H9 (cell line): ENCODE measurements at regions not wholly inside any gene's neighbourhood (a gene's known extent, or its start where the extent isn't known, plus 50 kb on each side); places are given as distances from the start of the nearest gene placed in this dataset.

Experiments used
- DNase-seq: peaks from one replicate; pipeline ENCODE4 v3.0.0-alpha.2; 2017
- H2AFZ ChIP-seq: one replicate; pipeline ENCODE4 v1.6.1; 2013; ENCODE audit warnings: mild to moderate bottlenecking, low read length, control low read depth, moderate library complexity
- H2AK5ac ChIP-seq: 2 replicates; pipeline ENCODE4 v1.6.1; 2013; ENCODE audit warnings: low read length, control low read depth, mixed read lengths; ENCODE audit not compliant: insufficient read length
- H2BK120ac ChIP-seq: one replicate; pipeline ENCODE4 v1.6.1; 2013; ENCODE audit warnings: low read depth, mild to moderate bottlenecking, low read length, control low read depth, inconsistent platforms; ENCODE audit not compliant: poor library complexity, severe bottlenecking
- H2BK12ac ChIP-seq: 2 replicates; pipeline ENCODE4 v1.6.1; 2013; ENCODE audit warnings: low read length, control low read depth, mixed read lengths, low read depth; ENCODE audit not compliant: insufficient read length
- H2BK15ac ChIP-seq: 2 replicates; pipeline ENCODE4 v1.6.1; 2013; ENCODE audit warnings: low read depth, low read length, control low read depth
- H2BK20ac ChIP-seq: one replicate; pipeline ENCODE4 v1.6.1; 2013; ENCODE audit warnings: low read depth, mild to moderate bottlenecking, low read length, control low read depth, inconsistent platforms; ENCODE audit not compliant: poor library complexity, severe bottlenecking
- H2BK5ac ChIP-seq: 2 replicates; pipeline ENCODE4 v1.6.1; 2013; ENCODE audit warnings: low read length, control low read depth, mixed read lengths; ENCODE audit not compliant: insufficient read length
- H3K14ac ChIP-seq: 2 replicates; pipeline ENCODE4 v1.6.1; 2013; ENCODE audit warnings: low read length, control low read depth; ENCODE audit not compliant: insufficient read depth
- H3K18ac ChIP-seq: 2 replicates; pipeline ENCODE4 v1.6.1; 2013; ENCODE audit warnings: low read depth, mild to moderate bottlenecking, mixed read lengths, low read length, control low read depth; ENCODE audit not compliant: insufficient read length
- H3K23ac ChIP-seq: 2 replicates; pipeline ENCODE4 v1.6.1; 2013; ENCODE audit warnings: low read length, control low read depth, mixed read lengths, low read depth; ENCODE audit not compliant: insufficient read length
- H3K23me2 ChIP-seq: 2 replicates; pipeline ENCODE4 v1.6.1; 2013; ENCODE audit warnings: low read depth, mild to moderate bottlenecking, mixed read lengths, low read length, control low read depth; ENCODE audit not compliant: insufficient read length, poor library complexity, severe bottlenecking
- H3K27ac ChIP-seq: 2 replicates; pipeline ENCODE4 v1.5.1; 2013; ENCODE audit warnings: low read length, control low read depth, mixed read lengths, low read depth; ENCODE audit not compliant: insufficient read length
- H3K27me3 ChIP-seq: 2 replicates; pipeline ENCODE4 v1.6.1; 2013; ENCODE audit warnings: low read length, control low read depth, inconsistent platforms; ENCODE audit not compliant: insufficient read depth
- H3K4ac ChIP-seq: 2 replicates; pipeline ENCODE4 v1.6.1; 2013; ENCODE audit warnings: low read depth, mild to moderate bottlenecking, control low read depth, inconsistent platforms, low read length, moderate library complexity
- H3K4me1 ChIP-seq: 2 replicates; pipeline ENCODE4 v1.6.1; 2013; ENCODE audit warnings: low read length, control low read depth, inconsistent platforms; ENCODE audit not compliant: insufficient read depth
- H3K4me2 ChIP-seq: 2 replicates; pipeline ENCODE4 v1.6.1; 2013; ENCODE audit warnings: low read length, control low read depth, mixed read lengths; ENCODE audit not compliant: insufficient read length, insufficient read depth
- H3K56ac ChIP-seq: 2 replicates; pipeline ENCODE4 v1.6.1; 2013; ENCODE audit warnings: low read depth, mild to moderate bottlenecking, mixed read lengths, low read length, control low read depth; ENCODE audit not compliant: insufficient read length
- H3K79me1 ChIP-seq: 2 replicates; pipeline ENCODE4 v1.6.1; 2013; ENCODE audit warnings: low read depth, mild to moderate bottlenecking, moderate library complexity, low read length, control low read depth, inconsistent platforms; ENCODE audit not compliant: insufficient read depth, poor library complexity, severe bottlenecking
- H3K79me2 ChIP-seq: 2 replicates; pipeline ENCODE4 v1.6.1; 2013; ENCODE audit warnings: low read length, control low read depth, inconsistent platforms; ENCODE audit not compliant: insufficient read depth
- H3K9ac ChIP-seq: 2 replicates; pipeline ENCODE4 v1.6.1; 2013; ENCODE audit warnings: low read length, control low read depth, mixed read lengths; ENCODE audit not compliant: insufficient read length; ENCODE audit errors: extremely low read depth
- H3K9me3 ChIP-seq: one replicate; pipeline ENCODE4 v1.6.1; 2013; ENCODE audit warnings: low read depth, low read length, inconsistent platforms; ENCODE audit not compliant: control insufficient read depth
- H3T11ph ChIP-seq: one replicate; pipeline ENCODE4 v1.6.1; 2013; ENCODE audit warnings: mild to moderate bottlenecking, low read length, control low read depth, inconsistent platforms
- H4K20me1 ChIP-seq: one replicate; pipeline ENCODE4 v1.6.1; 2013; ENCODE audit not compliant: control insufficient read depth, insufficient read length, insufficient read depth
- H4K5ac ChIP-seq: 2 replicates; pipeline ENCODE4 v1.6.1; 2013; ENCODE audit warnings: low read depth, mild to moderate bottlenecking, mixed read lengths, low read length, control low read depth; ENCODE audit not compliant: insufficient read length
- H4K8ac ChIP-seq: replicated peaks from 2 replicates; pipeline ENCODE4 v1.6.1; 2013; ENCODE audit warnings: low read length, control low read depth, mixed read lengths, low read depth; ENCODE audit not compliant: insufficient read length
- H4K91ac ChIP-seq: 2 replicates; pipeline ENCODE4 v1.6.1; 2013; ENCODE audit warnings: low read depth, mild to moderate bottlenecking, moderate library complexity, mixed read lengths, low read length, control low read depth; ENCODE audit not compliant: insufficient read length
- H3K27ac Mint-ChIP-seq, 3 experiments: 2 replicates in 2 of 3; 3 replicates in 1 of 3; pipeline ENCODE4 v1.8.0; 2020 to 2021; ENCODE audit warnings: mixed read lengths in 3 of 3, mild to moderate bottlenecking in 1 of 3, moderate library complexity in 1 of 3
- H3K27me3 Mint-ChIP-seq: 2 replicates; pipeline ENCODE4 v1.8.0; 2021; ENCODE audit warnings: low read depth, mild to moderate bottlenecking, moderate library complexity, mixed read lengths
- H3K36me3 Mint-ChIP-seq, 3 experiments: 2 replicates in 2 of 3; 3 replicates in 1 of 3; pipeline ENCODE4 v1.8.0; 2020 to 2021; ENCODE audit warnings: low read depth in 3 of 3, mixed read lengths in 3 of 3; ENCODE audit not compliant: insufficient read depth in 1 of 3
- H3K4me1 Mint-ChIP-seq, 2 experiments: 2 replicates each; pipeline ENCODE4 v1.8.0; 2020; ENCODE audit warnings: mixed read lengths in 2 of 2
- H3K4me3 Mint-ChIP-seq, 2 experiments: 2 replicates in 1 of 2; 3 replicates in 1 of 2; pipeline ENCODE4 v1.8.0; 2020 to 2021; ENCODE audit warnings: mild to moderate bottlenecking in 2 of 2, mixed read lengths in 2 of 2, moderate library complexity in 1 of 2
- H3K9me3 Mint-ChIP-seq, 2 experiments: 2 replicates in 1 of 2; 3 replicates in 1 of 2; pipeline ENCODE4 v1.8.0; 2020; ENCODE audit warnings: mild to moderate bottlenecking in 2 of 2, mixed read lengths in 2 of 2, moderate library complexity in 1 of 2
- CTCF ChIP-seq: fragments of 200-600 bp; sonication (generic); conservative IDR thresholded peaks from 3 replicates; pipeline ENCODE4 v1.8.0; 2021; ENCODE audit warnings: antibody characterized with exemption, mild to moderate bottlenecking
- WGBS: extraction: QIAGEN DNeasy Blood & Tissue Kit; methylation state at CpG from one replicate; pipeline ENCODE4 v1.1.7; 2013; ENCODE audit warnings: missing lambda C conversion rate, low lambda C conversion rate, mixed read lengths; ENCODE audit not compliant: insufficient read length; ENCODE audit errors: extremely low coverage; 5-methylcytosine and 5-hydroxymethylcytosine counted together

DNA sequence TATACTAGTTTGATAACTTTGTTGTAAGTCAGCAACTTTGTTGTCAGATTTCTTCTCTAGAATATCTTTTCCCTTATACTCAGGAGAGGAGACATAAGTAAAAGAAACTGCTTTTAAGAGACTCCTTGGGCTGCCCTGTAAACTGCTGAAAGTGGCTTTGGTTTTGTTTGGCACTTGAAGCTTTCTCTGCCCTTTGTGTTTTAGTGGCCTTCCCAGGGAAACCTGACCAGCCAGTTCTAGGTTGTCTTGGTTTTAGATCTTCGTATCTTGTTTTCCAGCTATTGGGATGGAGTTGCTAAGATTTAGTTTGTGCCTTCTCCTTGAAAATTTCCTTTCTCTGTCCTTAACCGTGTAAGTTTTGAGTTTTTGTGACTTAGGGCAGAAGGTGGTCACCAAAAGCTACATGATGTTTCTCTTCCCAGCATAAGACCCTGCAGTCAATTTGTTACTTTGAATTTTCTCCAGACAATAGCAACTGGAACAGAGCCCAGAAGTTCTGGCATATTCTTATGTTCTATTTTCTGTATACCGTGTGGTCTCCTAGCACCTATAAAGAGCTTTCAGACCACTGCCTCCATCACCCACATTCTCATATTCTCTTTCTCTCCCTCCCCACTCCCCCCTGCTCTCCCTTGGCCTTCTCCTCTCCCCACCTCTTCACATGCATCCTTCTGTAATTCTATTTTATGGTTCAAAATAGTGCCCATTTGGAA is 81.1 kb downstream of the BOLA3 start:
- Histone ChIP-seq H3K9me3 (no peaks in the 10 kb centered on the region), H2BK12ac (no peak overlapping the region), H4K8ac (no peak overlapping the region), H3K4ac (no peak overlapping the region), H2BK20ac (no peak overlapping the region), H3T11ph (no peak overlapping the region), H3K14ac (no peak overlapping the region), H3K4me2 (no peak overlapping the region), H4K20me1 (no peaks in the 10 kb centered on the region), H3K4me1 (no peaks in the 10 kb centered on the region; the same call in 1 of the 2 replicates), H2BK15ac (no peak overlapping the region), H2AK5ac (no peak overlapping the region), H3K23ac (no peak overlapping the region), H2BK5ac (no peak overlapping the region), H4K91ac (no peak overlapping the region), H3K18ac (no peak overlapping the region), H3K79me2 (no peaks in the 10 kb centered on the region; the same call in 1 of the 2 replicates), H2BK120ac (no peak overlapping the region), H3K79me1 (no peaks in the 10 kb centered on the region), H3K27me3 (no peaks in the 10 kb centered on the region), H3K23me2 (no peaks in the 10 kb centered on the region), H3K9ac (no peak overlapping the region), H4K5ac (no peak overlapping the region), H3K27ac (no peak overlapping the region), H3K56ac (no peak overlapping the region), H2AFZ (no peak overlapping the region)
- peaks cover 8 to 21% (median 13%) of the 10 kb centered on the region in 3 experiments for H3K36me3 Mint-ChIP-seq
- TF ChIP-seq CTCF = no peak
- peaks cover 8 to 9% of the 10 kb centered on the region in 2 experiments for H3K4me1 Mint-ChIP-seq
- WGBS = no CpG with 5 or more reads among the region's 3 CpGs
- H3K4me3 Mint-ChIP-seq = no peak overlapping the region
- H3K27ac Mint-ChIP-seq = no peak overlapping the region
- 0 out of 2 replicates have a peak, but pooled peaks cover 1% of the 10 kb centered on the region for H3K27me3 Mint-ChIP-seq
- H3K9me3 Mint-ChIP-seq = peaks cover 2 to 6% of the 10 kb centered on the region in 2 experiments; a peak in 2 of 5 replicates
- no peak for DNase-seq
